PFSK-1 (cell line): ENCODE measurements at regions not wholly inside any gene's neighbourhood (a gene's known extent, or its start where the extent isn't known, plus 50 kb on each side); places are given as distances from the start of the nearest gene placed in this dataset.

Experiments used
- FOXP2 ChIP-seq: optimal IDR thresholded peaks from 2 replicates; pipeline ENCODE3; 2011; ENCODE audit warnings: borderline replicate concordance, control low read depth, inconsistent platforms; ENCODE audit not compliant: insufficient read depth; ENCODE audit errors: extremely low read length, extremely low read depth
- POLR2AphosphoS5 ChIP-seq: IDR thresholded peaks from 2 replicates; pipeline ENCODE4 v1.6.1; 2012; ENCODE audit warnings: low read depth, mild to moderate bottlenecking, control low read depth, low read length, moderate library complexity
- REST ChIP-seq, 2 experiments: IDR thresholded peaks; 2 replicates each; pipeline versions ENCODE4 v1.6.1 to v1.8.0; 2011 to 2012; ENCODE audit warnings: low read depth in 2 of 2, low read length in 2 of 2, control low read depth in 1 of 2, inconsistent platforms in 1 of 2, mild to moderate bottlenecking in 1 of 2, moderate library complexity in 1 of 2; ENCODE audit not compliant: insufficient read depth in 1 of 2
- SIN3A ChIP-seq: IDR thresholded peaks from 2 replicates; pipeline ENCODE4 v1.6.1; 2012; ENCODE audit warnings: mild to moderate bottlenecking, low read length, moderate library complexity, borderline replicate concordance; ENCODE audit not compliant: insufficient read depth
- TAF1 ChIP-seq: IDR thresholded peaks from 2 replicates; pipeline ENCODE4 v1.6.1; 2012; ENCODE audit warnings: low read length, control low read depth, borderline replicate concordance; ENCODE audit not compliant: insufficient read depth

- TF ChIP-seq REST (IDR thresholded peaks at IDR 0.05; ENCODE audit: insufficient read depth in 1 of 2, low read depth in 2 of 2, low read length in 2 of 2) (no peak), FOXP2 (no peak), TAF1 (no peak), POLR2AphosphoS5 (no peak), SIN3A (no peak)
These were observed 188.1 kb downstream of the IPO8 start for GRCh38 chr12:30507576-30507975.

GRCh38 chr12:30506411-30506810 lies 189.3 kb downstream of the IPO8 start:
- TF ChIP-seq REST (IDR thresholded peaks at IDR 0.05; ENCODE audit: insufficient read depth in 1 of 2, low read depth in 2 of 2, low read length in 2 of 2) (no peak), SIN3A (no peak), TAF1 (no peak)

- TF ChIP-seq SIN3A (no peak), TAF1 (no peak), FOXP2 (no peak), REST (IDR thresholded peaks at IDR 0.05; ENCODE audit: insufficient read depth in 1 of 2, low read depth in 2 of 2, low read length in 2 of 2) (no peak), POLR2AphosphoS5 (no peak)
These were observed 194.0 kb downstream of the IPO8 start for GRCh38 chr12:30501718-30502117.

- TF ChIP-seq REST (IDR thresholded peaks at IDR 0.05; ENCODE audit: insufficient read depth in 1 of 2, low read depth in 2 of 2, low read length in 2 of 2), result no peak
- TF ChIP-seq POLR2AphosphoS5, result no peak
- no peak for TF ChIP-seq FOXP2
- TF ChIP-seq SIN3A, result no peak
- no peak for TF ChIP-seq TAF1
These were observed 195.1 kb downstream of the IPO8 start for GRCh38 chr12:30500532-30500931.

GRCh38 chr12:30485230-30485890 lies 210.3 kb downstream of the IPO8 start:
- TF ChIP-seq POLR2AphosphoS5 (no peak), FOXP2 (no peak), TAF1 (no peak), REST (IDR thresholded peaks at IDR 0.05; ENCODE audit: insufficient read depth in 1 of 2, low read depth in 2 of 2, low read length in 2 of 2) (no peak), SIN3A (no peak)
